CD4-positive, alpha-beta T cell treated with Interferon gamma for 1 hour (primary cell): ENCODE measurements at regions not wholly inside any gene's neighbourhood (a gene's known extent, or its start where the extent isn't known, plus 50 kb on each side); places are given as distances from the start of the nearest gene placed in this dataset.

ENCODE experiments used
- DNase-seq: peaks from one replicate; pipeline ENCODE4 v3.0.0-alpha.2; 2020

DNA sequence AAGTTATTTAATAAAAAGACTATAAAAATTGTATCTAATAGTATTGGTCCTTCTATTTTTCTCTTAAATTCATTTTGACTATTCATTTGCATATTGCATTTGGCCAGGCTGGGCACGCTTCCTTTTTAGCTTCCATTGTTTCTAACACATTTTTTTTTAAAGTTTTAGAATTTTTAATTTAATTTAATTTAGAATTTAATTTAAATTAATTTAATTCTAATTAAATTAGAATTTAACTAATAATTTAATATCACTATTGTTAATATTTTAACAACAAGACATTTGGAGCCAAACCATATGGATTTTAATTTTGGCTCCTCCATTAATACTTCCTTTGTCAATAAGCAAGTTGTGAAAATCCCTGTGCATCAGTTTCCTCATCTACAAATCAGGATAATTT is 856.9 kb upstream of the SEL1L start:
- DNase-seq = no peak

DNA sequence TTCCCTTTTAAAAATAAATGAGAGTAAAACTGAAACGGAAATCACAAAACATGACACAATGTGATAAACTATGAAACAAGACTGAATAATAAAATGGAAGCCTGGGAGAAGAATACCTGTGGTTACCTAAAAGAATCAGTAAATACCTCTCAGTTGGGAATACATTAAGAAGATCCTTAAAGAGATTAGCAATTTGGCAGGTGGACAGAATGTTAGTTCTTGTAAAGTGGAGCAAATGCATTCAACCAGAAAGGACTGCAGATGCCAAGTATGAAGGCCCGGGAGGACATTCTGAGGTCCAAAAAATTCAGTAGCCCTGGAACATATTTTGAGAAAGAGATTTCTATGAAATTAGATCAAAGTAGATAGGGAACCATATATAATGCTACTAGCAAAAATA is 861.3 kb upstream of the SEL1L start:
- no peak for DNase-seq

DNA sequence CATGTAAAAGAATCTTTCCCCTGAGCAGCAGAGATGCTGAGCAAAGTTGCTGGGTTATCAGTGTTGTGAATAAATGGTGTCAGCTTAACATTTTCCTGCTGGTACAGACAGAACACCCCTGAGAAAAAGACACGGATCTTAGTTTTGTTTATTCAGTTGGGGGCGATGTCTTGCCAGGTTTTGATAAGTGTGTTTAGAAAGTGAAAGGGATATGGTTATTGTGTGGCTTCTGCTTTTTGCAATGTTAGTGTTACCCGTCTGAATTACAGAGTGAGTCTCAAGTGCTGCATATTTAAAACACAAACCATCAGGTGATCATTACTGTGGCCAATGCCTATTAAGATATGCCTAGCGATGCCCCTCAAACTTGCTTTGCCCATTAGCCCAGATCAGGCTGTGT is 864.6 kb upstream of the SEL1L start:
- DNase-seq = no peak

DNA sequence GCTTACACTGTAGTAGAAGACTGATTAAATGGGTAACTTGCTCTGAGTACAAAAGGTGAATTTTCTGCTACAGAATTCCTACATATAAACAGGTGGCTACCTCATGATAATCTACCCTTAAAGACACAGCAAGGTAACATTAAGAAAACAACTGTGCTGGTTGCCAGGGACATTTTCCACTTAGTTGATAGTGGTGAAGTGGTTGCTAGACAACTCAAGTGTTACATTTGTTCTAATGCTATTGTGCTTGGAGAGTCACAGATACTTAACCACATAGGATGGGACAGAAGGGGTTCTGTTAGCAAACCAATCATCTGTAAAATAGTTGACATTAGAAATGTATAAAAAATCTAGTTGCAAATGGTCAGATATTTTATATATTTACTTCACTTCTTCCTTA is 870.3 kb upstream of the SEL1L start:
- DNase-seq = no peak

DNA sequence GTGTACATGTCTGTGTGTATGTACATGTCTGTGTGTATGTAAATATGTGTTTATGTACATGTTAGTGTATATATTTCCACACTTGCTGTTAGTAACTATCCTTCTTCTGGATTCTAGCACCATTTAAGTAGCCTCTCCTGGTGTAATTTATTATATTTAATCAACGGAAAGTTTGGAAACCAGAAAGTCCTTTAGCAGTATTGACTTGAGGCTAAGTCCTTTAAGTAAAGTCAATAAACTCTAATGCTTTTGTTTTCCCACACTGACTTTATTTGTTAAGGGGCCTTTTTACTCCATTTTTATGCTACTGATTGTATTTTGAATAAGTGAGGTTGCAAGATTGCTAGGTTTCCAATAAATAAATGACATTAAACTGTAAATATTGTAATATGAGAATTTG is 876.4 kb upstream of the SEL1L start:
- DNase-seq = no peak

DNA sequence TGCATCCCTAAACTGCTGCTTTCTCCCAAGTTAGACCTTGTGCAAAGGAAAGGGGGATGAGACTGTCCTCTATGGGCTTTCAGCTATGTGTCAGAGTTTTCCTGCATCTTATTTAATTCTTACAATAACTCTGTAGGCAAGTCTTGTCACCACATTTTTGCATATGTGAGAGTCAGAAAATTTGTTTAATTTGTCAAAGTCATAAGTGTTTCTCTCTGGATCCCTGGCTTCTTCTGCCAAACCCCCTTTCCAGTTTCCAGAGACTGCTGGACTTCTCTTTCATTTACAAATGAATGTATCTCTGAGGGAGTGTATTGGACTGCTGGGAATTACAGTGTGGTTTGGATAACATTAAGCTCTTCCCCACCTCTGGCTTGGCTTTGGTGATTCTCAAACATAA is 877.6 kb upstream of the SEL1L start:
- DNase-seq = no peak

DNA sequence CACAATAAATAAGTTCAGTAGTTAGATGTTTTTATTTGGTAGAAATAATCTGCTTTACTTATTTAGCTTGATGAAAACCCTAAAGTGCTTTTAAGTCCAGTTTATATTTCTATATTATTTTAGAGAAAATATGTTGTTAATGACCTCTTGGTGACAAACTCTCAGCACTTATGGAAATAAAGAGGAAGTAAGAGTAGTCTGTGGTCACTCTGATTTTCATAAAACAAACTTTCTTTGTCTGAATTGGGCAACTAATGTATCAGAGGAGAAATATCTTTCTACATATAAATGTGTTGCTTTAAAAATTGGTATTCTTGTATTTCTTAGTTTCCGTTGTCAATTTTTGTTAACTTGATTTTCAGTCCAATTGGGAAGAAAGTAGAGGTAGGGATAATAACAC is 878.9 kb upstream of the SEL1L start:
- no peak for DNase-seq

DNA sequence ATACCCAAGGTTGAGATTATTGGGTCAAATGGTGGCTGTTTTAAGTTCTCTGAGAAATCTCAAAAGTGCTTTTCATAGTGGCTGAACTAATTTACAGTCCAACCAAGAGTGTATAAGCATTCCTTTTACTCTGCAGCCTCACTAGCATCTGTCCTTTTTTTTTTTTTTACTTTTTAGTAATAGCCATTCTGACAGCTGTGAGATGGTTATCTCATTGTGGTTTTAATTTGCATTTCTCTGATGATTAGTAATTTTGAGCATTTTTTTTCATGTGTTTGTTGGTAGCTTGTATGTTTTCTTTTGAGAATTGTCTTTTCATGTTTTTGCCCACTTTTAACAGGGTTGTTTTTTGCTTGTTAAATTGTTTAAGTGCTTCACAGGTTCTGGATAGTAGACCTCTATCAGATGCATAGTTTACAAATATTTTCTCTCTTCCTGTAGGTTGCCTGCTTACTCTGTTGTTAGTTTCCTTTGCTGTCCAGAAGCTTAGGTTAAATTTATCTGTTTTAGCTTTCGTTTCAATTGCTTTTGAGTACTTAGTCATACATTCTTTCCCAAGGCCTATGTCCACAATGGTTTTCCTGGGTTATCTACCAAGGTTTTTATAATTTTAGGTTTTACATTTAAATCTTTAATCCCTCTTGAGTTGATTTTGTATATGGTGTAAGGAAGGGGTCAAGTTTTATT is 881.3 kb upstream of the SEL1L start:
- DNase-seq = no peak

DNA sequence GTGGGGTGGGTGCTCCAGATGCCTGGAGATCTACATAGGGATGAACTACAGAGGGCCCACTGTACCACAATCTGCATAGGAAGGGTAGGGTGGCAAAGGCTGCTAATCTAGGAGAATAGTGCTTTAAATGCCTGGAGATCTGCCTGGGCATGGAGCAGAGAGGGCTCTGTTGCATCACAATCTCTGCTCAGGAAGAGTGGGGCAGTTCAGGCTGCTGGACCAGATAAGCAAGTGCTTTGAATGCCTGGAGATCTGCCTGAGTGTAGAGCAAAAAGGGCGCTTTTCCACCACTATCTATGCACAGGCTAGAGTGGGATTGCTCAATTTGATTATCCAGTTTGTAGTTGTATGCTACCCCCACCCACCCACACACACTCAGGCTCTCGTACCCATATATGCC is 886.3 kb upstream of the SEL1L start:
- DNase-seq = no peak

DNA sequence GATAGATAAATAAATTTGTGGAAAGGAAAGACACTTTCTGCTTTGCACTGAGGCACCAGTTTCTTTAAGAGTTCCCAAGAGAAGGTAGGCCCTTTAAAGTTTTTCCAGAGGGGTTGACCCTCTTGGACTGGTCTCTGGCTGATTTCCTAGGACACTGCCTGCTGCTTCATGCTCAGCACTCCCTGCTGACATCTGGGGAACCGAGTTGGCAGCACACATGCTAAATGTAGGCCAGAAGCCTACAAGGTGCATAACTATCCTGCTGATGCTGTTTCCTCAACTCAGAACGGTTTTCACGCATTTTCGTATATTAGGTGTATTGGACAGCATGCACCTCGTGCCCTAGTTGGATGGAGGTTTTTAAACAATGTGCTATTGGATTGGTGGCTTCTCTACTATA is 887.2 kb upstream of the SEL1L start:
- DNase-seq = no peak

DNA sequence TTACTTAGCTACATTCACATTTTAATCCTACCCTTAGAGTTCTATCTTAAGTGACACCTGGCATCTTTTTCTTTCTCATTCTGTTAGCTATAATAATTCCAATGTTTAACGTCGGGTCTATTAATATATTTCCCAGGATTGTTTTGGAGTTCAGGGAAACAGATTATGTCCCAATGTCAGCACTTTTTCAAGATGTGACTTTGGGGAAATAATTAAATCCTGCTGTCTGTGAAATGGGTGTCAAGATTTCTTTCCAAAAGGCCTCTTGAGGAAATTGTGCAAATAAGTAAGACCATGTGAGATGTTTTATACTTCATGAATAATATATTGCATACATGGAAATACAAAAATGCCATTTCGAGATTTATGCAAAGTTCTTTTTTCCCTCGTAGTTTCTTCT is 887.6 kb upstream of the SEL1L start:
- no peak for DNase-seq

DNA sequence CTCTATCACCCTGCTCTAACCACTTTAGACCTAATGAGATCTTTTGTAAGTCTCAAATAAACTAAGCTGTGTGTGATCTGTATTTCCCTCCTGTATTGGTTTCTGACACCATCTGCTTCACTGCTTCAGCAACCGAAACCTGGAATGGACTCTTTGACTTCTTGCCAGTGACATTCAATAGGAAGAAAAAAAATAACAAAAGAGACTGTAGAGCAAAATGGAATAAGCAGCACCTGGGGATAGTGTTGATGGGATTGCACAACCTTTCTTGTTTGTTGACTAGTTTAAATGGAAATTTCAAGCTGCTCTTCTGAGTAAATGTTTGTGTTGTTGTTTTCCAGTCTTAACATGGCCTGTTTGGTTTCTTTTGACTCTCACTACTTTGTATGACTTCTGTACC is 888.6 kb upstream of the SEL1L start:
- DNase-seq = no peak

DNA sequence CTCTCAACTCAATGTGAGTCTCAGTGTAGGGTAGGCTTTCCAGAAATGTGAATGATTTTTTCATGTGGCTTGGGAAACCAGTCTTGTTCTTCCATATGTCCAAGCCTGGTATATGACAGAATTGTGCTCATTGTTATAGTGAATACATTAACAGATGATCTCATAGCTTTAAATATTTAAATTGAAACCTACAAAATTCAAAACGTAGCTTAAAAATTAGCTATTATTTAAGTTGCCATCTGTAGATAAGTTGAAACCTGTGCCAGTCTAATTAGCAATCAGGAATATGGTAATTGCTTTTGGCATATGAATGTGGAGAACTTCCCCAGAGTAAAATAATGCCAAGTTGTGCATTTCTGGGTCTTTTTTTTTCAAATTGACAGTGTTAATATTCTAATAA is 891.6 kb upstream of the SEL1L start:
- DNase-seq = no peak

DNA sequence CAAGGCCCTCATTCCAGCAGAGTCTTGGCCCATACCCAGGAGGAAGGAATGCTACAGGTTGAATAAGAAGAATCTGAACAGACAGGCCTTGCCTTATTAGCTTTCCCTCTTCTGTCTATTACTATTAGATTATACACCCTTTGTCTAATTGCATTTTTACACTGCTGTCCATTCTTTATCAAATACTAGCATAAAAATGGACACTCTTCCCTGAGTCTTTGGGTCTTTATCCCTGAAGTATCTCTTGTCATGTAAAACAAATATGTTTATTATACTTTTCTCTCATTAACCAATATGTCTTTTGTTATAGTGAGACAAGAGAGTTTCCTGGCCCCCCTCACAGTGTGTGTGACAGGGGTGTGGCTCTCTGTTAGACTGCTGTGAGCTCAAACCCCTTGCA is 897.4 kb upstream of the SEL1L start:
- DNase-seq = no peak

DNA sequence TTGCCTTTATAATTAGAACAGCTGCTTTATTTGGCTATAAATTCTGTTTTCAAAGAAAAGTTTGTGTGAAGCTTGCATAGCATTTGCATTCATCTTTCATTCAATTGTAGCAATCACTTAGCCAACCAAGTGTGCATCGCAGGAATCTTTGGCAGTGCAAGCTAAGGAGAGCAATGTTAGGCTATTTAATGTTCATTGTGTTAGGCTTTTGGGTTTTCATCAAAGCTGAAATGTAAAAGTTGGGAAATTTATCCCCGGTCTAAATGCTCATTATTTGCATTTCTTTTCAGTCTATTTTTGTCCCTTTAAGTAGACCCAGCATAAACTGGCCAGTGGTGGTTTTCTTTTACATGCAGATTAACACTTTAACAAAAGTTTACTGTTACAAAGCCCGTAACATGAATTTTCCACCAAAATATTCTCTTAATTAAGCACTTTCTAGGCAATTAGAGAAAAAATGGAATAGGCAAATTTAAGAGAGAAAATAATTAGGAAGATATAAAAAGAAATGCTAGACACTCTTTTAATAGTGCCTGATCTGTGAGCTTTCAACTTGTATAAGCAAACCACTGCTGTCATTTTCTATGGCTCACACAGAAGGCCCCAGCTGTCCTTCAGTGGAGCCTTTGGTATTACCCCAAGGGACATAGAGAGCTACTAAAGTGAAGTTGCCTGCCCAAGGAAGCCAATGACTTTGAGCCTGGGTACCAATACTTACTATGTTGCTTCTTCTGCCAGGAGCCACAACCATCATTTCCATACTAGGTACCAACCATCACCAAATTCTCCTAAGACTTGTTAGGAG is 898.9 kb upstream of the SEL1L start:
- no peak for DNase-seq

DNA sequence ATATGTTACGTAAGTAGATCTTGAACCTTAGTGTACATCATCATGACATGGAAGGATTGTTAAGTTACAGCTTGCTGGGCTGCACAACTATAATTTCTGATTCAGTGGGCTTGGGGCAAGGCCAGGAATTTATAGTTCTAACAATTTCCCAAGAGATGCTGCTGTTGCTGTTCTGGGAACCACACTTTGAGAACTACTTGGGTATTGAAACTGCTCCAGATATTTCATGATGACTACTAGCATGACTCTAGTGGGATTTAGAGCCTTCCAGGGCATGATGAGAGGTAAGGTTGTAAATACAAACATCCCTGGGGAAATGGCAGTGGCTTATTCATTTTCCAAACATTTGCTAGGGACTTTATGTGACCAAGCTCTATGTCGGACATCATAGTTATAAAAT is 904.8 kb upstream of the SEL1L start:
- DNase-seq = no peak

DNA sequence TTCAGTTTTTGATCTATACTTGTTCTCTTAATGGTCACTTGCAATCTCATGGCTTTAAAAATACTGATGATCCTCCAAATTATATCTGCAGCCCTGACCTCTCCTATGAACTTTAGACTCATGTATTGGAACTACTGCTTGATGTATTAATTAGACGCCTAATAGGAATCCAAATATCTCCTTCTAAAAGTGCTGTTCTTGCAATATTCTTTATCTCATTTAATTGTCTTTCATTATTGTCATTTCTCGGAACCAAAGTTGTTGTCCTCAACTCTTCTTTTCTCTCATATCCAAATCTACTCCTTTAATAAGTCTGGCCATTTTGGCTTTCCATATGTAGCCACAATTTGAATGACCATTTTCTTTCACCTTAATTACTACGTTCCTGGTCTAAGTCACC is 907.6 kb upstream of the SEL1L start:
- DNase-seq = no peak

DNA sequence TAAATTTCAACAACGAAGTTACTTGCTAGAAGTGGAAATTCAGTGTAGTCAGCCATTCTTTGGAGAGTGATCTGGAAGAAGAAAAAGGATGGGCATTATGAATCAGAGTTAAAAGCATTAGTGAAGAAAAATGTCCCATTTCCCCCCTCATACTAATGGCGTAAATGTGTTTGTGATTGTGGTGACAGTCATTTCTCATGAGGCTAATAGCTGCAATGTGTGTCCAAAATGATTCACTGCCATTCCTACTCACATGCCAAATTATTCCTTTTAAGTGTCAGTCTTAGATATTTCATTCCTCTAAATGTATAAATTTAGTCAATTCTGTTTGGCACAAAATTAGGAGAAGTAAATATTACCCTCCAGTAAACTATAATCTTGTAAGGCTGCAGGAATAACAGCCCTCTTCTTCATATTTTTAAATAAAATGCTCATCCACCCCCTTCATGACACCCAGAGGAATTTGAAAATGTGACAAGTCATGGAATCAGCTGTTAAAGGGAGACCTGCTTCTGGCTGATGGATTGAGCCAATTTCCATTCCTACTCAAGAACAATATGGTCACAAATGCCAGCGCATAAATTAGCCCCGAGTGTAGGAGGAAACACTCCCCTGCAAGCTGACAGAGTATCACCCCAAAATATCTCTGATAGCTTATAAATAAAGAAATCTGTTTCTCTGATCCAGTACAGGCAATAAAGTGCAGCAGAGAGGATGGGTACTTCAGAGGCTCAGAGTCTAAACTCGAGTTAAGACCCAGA is 912.3 kb upstream of the SEL1L start:
- no peak for DNase-seq

DNA sequence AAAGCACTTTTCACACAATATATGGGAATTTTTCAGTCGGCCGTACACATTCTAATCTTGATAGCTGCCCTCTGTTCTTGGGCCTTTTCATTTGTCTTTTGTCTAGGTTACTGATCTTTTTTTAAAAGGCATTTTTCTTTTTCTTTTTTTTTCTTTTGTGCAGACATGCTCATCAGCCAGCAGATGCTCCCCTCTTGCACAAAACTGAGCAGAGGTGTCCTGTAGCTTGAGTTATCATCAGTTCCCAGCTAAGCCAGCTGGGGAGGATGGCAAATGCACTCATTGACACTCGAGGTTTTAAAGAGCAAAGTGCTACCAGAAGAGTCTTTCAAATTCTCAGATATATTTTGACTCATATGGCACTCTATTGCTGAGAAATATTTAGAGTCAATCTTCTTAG is 913.9 kb upstream of the SEL1L start:
- no peak for DNase-seq

DNA sequence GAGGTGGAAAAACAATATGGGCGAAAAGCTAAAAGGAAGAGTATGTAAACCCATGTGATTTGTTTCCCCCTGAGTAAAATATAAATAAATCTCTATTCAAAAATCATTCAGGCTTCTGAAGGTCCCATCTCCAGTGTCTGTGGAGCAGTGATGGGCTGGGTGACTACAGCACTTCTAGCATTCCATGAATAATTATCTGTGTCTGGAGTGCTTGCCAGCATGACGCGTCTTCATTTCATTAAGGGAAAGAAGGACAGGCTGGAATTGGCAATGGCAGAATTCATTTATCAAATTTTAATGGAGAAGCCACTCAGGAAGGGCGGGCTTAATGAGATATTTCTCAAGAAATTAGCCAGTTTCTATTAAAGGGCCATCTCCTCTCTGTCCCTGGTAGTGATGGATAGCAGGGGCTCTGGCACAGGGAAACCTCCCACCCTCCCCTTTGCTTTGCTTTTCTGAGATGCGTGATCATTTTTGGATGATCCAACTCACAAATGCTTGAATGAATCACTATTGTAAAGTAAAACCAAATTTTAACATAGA is 916.3 kb upstream of the SEL1L start:
- no peak for DNase-seq

DNA sequence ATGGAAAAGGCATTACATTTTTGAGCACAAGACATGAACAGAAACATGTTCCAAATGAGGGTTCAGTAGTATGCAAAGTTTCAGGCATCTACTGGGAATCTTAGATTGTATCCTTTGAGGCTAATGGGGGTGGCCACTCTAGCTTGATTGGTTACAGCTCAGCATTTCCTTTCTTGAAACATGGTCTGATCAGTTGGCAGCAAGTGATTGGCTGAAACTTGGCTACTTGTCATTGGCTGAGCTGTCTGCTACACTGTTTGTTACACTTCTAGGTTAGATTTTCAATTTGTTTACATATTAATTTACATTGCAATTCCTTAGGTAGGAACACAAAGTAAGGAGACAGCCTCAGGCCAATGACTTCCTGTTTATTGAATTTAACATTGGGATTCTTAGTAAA is 918.0 kb upstream of the SEL1L start:
- DNase-seq = no peak

DNA sequence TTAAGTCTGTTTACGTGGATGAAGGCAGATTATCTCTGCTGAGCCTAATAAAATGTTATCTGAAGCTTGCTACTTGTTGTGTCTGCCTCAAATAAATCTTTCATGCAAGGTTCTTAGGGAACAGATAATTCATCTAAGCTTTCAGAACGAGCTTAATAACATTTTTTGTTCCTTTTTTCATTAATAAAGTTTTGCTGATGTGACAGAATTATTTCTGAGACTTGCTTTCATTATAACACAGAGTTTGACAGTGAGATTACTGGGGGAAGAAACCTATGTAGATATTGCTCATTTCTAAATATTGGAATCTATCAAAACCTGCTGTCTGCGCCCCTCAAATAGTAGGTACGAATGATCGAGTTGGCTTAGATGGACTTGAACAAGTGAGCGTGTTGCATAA is 948.7 kb upstream of the SEL1L start:
- DNase-seq = no peak

DNA sequence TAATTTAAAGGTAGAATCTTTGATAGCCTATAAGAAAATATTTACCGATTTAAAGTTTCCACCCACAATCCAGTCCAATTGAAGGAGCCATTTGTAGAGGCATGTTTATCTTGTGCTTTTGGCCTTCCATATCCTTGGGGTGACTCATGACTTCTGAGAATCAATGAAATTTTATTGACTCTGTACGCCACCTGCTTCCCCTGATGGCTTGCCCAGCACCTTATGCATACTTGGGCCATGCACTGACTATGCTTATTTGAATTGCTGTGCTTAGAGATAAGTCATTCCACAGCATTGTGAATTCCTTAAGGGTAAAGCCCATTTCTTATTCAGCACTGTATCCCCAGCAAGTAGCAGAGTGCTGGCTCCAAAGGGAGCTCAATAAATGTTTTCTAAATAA is 954.8 kb upstream of the SEL1L start:
- DNase-seq = no peak

DNA sequence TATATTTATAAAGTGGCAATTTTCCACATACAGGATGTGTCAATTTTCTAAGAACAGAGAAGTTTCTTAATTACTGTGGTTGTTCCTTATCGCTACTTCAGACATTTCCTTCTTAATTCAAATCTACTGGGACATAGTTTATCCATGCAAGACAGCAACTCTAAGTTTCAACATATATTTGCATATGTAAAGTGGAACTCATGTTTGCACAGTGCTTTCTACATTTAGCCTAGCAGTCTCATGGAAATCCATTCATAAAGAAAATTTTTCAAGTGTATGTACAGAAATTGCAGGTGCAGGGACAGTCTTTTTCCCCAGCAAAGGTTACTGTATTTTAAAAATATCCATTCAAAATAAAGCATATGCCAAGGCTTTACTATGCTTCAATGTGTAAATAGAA is 956.7 kb upstream of the SEL1L start:
- DNase-seq = no peak
